ENCODE measurements at regions not wholly inside any gene's neighbourhood (a gene's known extent, or its start where the extent isn't known, plus 50 kb on each side); places are given as distances from the start of the nearest gene placed in this dataset.

DNA sequence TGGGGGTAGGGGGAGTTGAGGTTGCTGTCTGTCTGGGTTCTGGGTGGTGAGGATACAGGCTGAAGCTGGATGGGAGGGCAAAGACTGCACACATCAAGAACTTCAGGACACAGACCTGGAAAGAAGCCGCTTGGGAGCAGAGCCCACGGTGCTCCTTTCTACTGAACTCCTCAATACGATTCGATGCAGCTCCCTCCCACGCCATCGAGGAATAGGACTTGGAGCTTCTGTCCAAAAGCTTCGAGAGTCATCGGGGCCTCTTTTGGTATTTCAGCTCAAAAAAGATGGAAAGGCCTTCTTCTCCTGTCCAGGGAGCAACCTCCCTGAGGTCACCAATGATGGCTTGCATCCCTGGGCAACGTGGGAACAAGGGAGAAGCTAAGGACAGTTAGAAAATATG lies 407.1 kb upstream of the MGMT start:
- ATAC-seq = no peak
- no peaks in the 10 kb centered on the region for H3K9me3 ChIP-seq (replicated peaks; ENCODE audit: control insufficient read depth, insufficient read depth, low read depth, low read length)
- H3K4me2 ChIP-seq (ENCODE audit: insufficient read depth, low read length) = no peak overlapping the region
- CTCF ChIA-PET (ENCODE audit: low intra/inter-chr PET ratio) = no interaction called here
- BruUV-seq (replicated peaks) = no TSS peak
- no peak overlapping the region for H3K4me3 ChIP-seq
- intact Hi-C loops (cut with micrococcal nuclease) (no loop called here), in situ Hi-C loops (cut with MboI) (no loop called here)
- no peaks in the 10 kb centered on the region for H3K9me1 ChIP-seq (ENCODE audit: control insufficient read depth, insufficient read depth, low read length)
- no peak overlapping the region for H3K27ac ChIP-seq (ENCODE audit: extremely low read depth, low read depth, low read length)
- no peaks in the 10 kb centered on the region for H3K4me1 ChIP-seq (replicated peaks in 1 of 2; ENCODE audit: control insufficient read depth in 2 of 2, insufficient read depth in 2 of 2, low read length in 2 of 2)
- TF ChIP-seq SIRT6 (IDR thresholded peaks at IDR 0.05; ENCODE audit: low read depth, low read length) (no peak), TCF3 (CRISPR knock-in tag; IDR thresholded peaks at IDR 0.05) (no peak), NFATC3 (IDR thresholded peaks at IDR 0.05) (no peak), NUFIP1 (IDR thresholded peaks at IDR 0.05; ENCODE audit: partially characterized antibody) (no peak)
- H3K27me3 ChIP-seq (ENCODE audit: control insufficient read depth in 2 of 2, insufficient read depth in 2 of 2, low read length in 2 of 2) = peaks cover 0 to 16% of the 10 kb centered on the region in 2 experiments; a peak in 3 of 5 replicates
- no peaks in the 10 kb centered on the region for H3K36me3 ChIP-seq (ENCODE audit: control insufficient read depth, insufficient read depth, low read length)
- no peak for DNase-seq (ENCODE audit: extremely low read depth in 1 of 4, low spot score in 3 of 4)
- no peak for FAIRE-seq
- POLR2A ChIA-PET = no interaction called here
- 0% methylated on average over 8 of the region's 9 CpGs for WGBS (ENCODE audit: insufficient coverage, low coverage, missing lambda C conversion rate)
- H2AFZ ChIP-seq (ENCODE audit: low read depth, low read length) = no peak overlapping the region
- H3K9ac ChIP-seq (ENCODE audit: insufficient read depth in 1 of 2, low read depth in 2 of 2, low read length in 2 of 2) = no peak overlapping the region
- H3K79me2 ChIP-seq (ENCODE audit: control insufficient read depth, insufficient read depth, low read length) = no peaks in the 10 kb centered on the region
- no peaks in the 10 kb centered on the region for H4K20me1 ChIP-seq (replicated peaks; ENCODE audit: control insufficient read depth, insufficient read depth, low read length)

DNA sequence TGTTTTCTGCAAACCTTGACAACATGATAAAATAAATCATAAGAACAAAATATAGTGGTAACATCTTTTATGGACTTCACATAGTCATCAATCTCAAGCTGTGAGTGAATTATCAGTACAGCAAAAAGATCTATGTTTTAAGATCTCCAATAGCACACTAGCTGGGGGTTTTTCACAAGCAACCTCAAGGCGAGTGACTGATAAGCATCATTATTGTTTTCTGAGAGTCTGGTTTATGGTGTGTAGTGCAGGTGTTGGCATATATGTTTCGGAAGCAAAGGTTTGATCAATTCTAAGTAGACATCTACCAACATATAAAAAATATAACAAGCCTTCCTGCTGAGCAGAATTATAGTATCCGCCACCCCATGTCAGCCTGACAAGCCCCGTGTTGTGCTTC lies 403.8 kb upstream of the MGMT start:
- Histone ChIP-seq H3K4me3 (no peak overlapping the region), H4K20me1 (replicated peaks; ENCODE audit: control insufficient read depth, insufficient read depth, low read length) (no peaks in the 10 kb centered on the region), H3K79me2 (ENCODE audit: control insufficient read depth, insufficient read depth, low read length) (no peaks in the 10 kb centered on the region), H3K36me3 (ENCODE audit: control insufficient read depth, insufficient read depth, low read length) (no peaks in the 10 kb centered on the region), H3K9me1 (ENCODE audit: control insufficient read depth, insufficient read depth, low read length) (no peaks in the 10 kb centered on the region), H2AFZ (ENCODE audit: low read depth, low read length) (no peak overlapping the region), H3K27ac (ENCODE audit: extremely low read depth, low read depth, low read length) (no peak overlapping the region), H3K4me1 (replicated peaks in 1 of 2; ENCODE audit: control insufficient read depth in 2 of 2, insufficient read depth in 2 of 2, low read length in 2 of 2) (no peaks in the 10 kb centered on the region), H3K4me2 (ENCODE audit: insufficient read depth, low read length) (no peak overlapping the region), H3K9me3 (replicated peaks; ENCODE audit: control insufficient read depth, insufficient read depth, low read depth, low read length) (no peaks in the 10 kb centered on the region), H3K27me3 (ENCODE audit: control insufficient read depth in 2 of 2, insufficient read depth in 2 of 2, low read length in 2 of 2) (peaks cover 0 to 4% of the 10 kb centered on the region in 2 experiments; a peak in 2 of 5 replicates), H3K9ac (ENCODE audit: insufficient read depth in 1 of 2, low read depth in 2 of 2, low read length in 2 of 2) (no peak overlapping the region)
- TF ChIP-seq, protein P1, sequence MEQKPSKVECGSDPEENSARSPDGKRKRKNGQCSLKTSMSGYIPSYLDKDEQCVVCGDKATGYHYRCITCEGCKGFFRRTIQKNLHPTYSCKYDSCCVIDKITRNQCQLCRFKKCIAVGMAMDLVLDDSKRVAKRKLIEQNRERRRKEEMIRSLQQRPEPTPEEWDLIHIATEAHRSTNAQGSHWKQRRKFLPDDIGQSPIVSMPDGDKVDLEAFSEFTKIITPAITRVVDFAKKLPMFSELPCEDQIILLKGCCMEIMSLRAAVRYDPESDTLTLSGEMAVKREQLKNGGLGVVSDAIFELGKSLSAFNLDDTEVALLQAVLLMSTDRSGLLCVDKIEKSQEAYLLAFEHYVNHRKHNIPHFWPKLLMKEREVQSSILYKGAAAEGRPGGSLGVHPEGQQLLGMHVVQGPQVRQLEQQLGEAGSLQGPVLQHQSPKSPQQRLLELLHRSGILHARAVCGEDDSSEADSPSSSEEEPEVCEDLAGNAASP (IDR thresholded peaks at IDR 0.05) = no peak
- TF ChIP-seq ZKSCAN1 (IDR thresholded peaks at IDR 0.05; ENCODE audit: low read depth, low read length) (no peak), FOXJ3 (CRISPR knock-in tag; IDR thresholded peaks at IDR 0.05) (no peak)
- TF ChIP-seq, protein P2, sequence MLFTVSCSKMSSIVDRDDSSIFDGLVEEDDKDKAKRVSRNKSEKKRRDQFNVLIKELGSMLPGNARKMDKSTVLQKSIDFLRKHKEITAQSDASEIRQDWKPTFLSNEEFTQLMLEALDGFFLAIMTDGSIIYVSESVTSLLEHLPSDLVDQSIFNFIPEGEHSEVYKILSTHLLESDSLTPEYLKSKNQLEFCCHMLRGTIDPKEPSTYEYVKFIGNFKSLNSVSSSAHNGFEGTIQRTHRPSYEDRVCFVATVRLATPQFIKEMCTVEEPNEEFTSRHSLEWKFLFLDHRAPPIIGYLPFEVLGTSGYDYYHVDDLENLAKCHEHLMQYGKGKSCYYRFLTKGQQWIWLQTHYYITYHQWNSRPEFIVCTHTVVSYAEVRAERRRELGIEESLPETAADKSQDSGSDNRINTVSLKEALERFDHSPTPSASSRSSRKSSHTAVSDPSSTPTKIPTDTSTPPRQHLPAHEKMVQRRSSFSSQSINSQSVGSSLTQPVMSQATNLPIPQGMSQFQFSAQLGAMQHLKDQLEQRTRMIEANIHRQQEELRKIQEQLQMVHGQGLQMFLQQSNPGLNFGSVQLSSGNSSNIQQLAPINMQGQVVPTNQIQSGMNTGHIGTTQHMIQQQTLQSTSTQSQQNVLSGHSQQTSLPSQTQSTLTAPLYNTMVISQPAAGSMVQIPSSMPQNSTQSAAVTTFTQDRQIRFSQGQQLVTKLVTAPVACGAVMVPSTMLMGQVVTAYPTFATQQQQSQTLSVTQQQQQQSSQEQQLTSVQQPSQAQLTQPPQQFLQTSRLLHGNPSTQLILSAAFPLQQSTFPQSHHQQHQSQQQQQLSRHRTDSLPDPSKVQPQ (CRISPR knock-in tag; IDR thresholded peaks at IDR 0.05; ENCODE audit: borderline replicate concordance) = no peak
- 0% methylated on average over 4 of the region's 4 CpGs for WGBS (ENCODE audit: insufficient coverage, low coverage, missing lambda C conversion rate)
- ChIA-PET CTCF (ENCODE audit: low intra/inter-chr PET ratio) (no interaction called here), POLR2A (no interaction called here)
- DNase-seq (ENCODE audit: extremely low read depth in 1 of 4, low spot score in 3 of 4) = no peak
- no peak for FAIRE-seq
- in situ Hi-C loops (cut with MboI) (no loop called here), intact Hi-C loops (cut with micrococcal nuclease) (no loop called here)
- BruUV-seq (replicated peaks) = no TSS peak
- no peak for ATAC-seq

Data from K562 (cell line).